Kidney (tissue), 13 donors: ENCODE measurements at regions not wholly inside any gene's neighbourhood (a gene's known extent, or its start where the extent isn't known, plus 50 kb on each side); places are given as distances from the start of the nearest gene placed in this dataset.

Source experiments
- DNase-seq, 5 donors: peaks; one replicate each; pipeline ENCODE4 v3.0.0-alpha.2; 2013 to 2020
- FAIRE-seq: peaks from 2 replicates; lab custom pipeline; 2012; peaks lifted over from hg19 to GRCh38; lab: Jason Lieb, UNC
- H3K27ac ChIP-seq, 2 donors: one replicate each; pipeline ENCODE4 v1.7.0; 2013; ENCODE audit warnings: low read depth in 2 of 2, low read length in 2 of 2, inconsistent platforms in 1 of 2
- H3K27me3 ChIP-seq: one replicate; pipeline ENCODE4 v1.7.1; 2013; ENCODE audit warnings: low read length, inconsistent platforms; ENCODE audit not compliant: control insufficient read depth, insufficient read depth
- H3K36me3 ChIP-seq, 3 donors: one replicate each; pipeline versions ENCODE4 v1.7.0 to v1.7.1; 2013; ENCODE audit warnings: low read length in 3 of 3, control low read depth in 1 of 3, inconsistent platforms in 1 of 3; ENCODE audit not compliant: insufficient read depth in 3 of 3, control insufficient read depth in 2 of 3
- H3K4me1 ChIP-seq, 3 donors: one replicate each; pipeline versions ENCODE4 v1.7.0 to v1.7.1; 2013; ENCODE audit warnings: low read length in 3 of 3, inconsistent platforms in 1 of 3, low read depth in 1 of 3; ENCODE audit not compliant: control insufficient read depth in 2 of 3, insufficient read depth in 2 of 3
- H3K4me3 ChIP-seq, 3 donors: one replicate each; pipeline versions ENCODE4 v1.7.0 to v1.8.1; 2013; ENCODE audit warnings: low read length in 3 of 3, control low read depth in 1 of 3, inconsistent platforms in 1 of 3
- H3K9ac ChIP-seq, 3 donors: one replicate each; pipeline versions ENCODE4 v1.7.0 to v1.7.1; 2013; ENCODE audit warnings: low read length in 3 of 3, control low read depth in 1 of 3, inconsistent platforms in 1 of 3
- H3K9me3 ChIP-seq, 3 donors: one replicate each; pipeline versions ENCODE4 v1.7.0 to v1.7.1; 2013; ENCODE audit warnings: low read length in 3 of 3, control low read depth in 1 of 3, inconsistent platforms in 1 of 3; ENCODE audit not compliant: control insufficient read depth in 2 of 3, insufficient read depth in 1 of 3
- intact Hi-C: fragments of 100-400 bp; cut with DNase I; formaldehyde crosslinking; loops from one replicate; pipeline ENCODE4 v1.11.1; 2022
- TF ChIP-seq, protein P1 (sequence below): IDR thresholded peaks from 3 replicates; pipeline ENCODE4 v1.5.1; 2012; ENCODE audit warnings: mild to moderate bottlenecking, moderate library complexity, borderline replicate concordance; ENCODE audit not compliant: insufficient read depth; ENCODE audit errors: extremely low read depth
- donor health status: control.
- donor health status: control.
- donor health status: control.
- donor health status: control.
- donor health status: control.
- donor health status: DM: yes; HTN: yes; CAD: no.
- donor health status: Normal renal cell carcinoma (clear cell type).

DNA sequence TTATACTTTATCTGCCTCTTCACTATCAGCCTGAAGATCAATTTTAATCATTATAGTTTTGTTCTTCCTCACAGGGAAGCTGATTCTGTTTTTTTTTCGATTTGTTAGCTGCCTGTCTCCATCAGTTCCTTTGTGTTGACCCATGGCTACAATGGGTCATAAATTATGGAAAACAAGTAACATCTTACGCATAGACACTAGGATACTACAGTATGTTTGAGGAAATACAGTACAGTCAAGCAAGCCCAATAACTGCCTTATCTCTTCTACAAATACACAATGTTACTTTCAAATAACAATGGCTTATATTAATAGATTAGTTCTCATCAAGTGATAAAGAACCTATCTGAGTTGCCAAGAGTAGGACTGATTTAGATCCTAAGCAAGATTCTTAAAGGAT, 160.5 kb upstream of the FREM1 start:
- no peaks in the 10 kb centered on the region for H3K27me3 ChIP-seq
- H3K9ac ChIP-seq, result no peak overlapping the region
- no peaks in the 10 kb centered on the region for H3K4me1 ChIP-seq
- no peaks in the 10 kb centered on the region for H3K36me3 ChIP-seq
- intact Hi-C loops, result no loop called here
- no peak for DNase-seq
- H3K4me3 ChIP-seq, result no peak overlapping the region
- no peaks in the 10 kb centered on the region for H3K9me3 ChIP-seq
- no peak overlapping the region for H3K27ac ChIP-seq
- FAIRE-seq, result no peak
- TF ChIP-seq, protein P1, sequence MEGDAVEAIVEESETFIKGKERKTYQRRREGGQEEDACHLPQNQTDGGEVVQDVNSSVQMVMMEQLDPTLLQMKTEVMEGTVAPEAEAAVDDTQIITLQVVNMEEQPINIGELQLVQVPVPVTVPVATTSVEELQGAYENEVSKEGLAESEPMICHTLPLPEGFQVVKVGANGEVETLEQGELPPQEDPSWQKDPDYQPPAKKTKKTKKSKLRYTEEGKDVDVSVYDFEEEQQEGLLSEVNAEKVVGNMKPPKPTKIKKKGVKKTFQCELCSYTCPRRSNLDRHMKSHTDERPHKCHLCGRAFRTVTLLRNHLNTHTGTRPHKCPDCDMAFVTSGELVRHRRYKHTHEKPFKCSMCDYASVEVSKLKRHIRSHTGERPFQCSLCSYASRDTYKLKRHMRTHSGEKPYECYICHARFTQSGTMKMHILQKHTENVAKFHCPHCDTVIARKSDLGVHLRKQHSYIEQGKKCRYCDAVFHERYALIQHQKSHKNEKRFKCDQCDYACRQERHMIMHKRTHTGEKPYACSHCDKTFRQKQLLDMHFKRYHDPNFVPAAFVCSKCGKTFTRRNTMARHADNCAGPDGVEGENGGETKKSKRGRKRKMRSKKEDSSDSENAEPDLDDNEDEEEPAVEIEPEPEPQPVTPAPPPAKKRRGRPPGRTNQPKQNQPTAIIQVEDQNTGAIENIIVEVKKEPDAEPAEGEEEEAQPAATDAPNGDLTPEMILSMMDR, result no peak

DNA sequence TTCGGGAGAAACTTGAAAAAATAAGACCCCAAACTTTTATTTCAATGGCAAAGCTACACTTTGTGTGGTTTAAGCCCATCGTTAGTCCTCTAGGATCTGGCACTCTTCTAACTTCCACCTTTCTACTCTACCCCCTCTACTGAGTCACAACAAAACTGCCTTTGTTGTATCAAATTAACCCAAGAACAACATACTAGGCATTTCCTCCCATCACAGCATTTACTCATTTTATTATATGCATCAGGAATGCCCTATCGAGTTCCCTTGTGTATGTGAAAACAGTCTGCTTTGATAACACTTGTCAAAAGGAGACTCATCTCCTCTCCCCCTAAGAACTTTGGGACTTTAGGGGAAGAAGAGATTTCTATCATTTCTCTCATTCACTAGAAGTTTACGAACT, 158.9 kb upstream of the FREM1 start:
- no peaks in the 10 kb centered on the region for H3K4me1 ChIP-seq
- no peak overlapping the region for H3K4me3 ChIP-seq
- H3K9me3 ChIP-seq, result no peaks in the 10 kb centered on the region
- DNase-seq (no peak), FAIRE-seq (no peak)
- TF ChIP-seq, protein P1, result no peak
- H3K27ac ChIP-seq, result no peak overlapping the region
- H3K9ac ChIP-seq, result no peak overlapping the region
- intact Hi-C loops, result no loop called here
- no peaks in the 10 kb centered on the region for H3K36me3 ChIP-seq
- H3K27me3 ChIP-seq, result no peaks in the 10 kb centered on the region

DNA sequence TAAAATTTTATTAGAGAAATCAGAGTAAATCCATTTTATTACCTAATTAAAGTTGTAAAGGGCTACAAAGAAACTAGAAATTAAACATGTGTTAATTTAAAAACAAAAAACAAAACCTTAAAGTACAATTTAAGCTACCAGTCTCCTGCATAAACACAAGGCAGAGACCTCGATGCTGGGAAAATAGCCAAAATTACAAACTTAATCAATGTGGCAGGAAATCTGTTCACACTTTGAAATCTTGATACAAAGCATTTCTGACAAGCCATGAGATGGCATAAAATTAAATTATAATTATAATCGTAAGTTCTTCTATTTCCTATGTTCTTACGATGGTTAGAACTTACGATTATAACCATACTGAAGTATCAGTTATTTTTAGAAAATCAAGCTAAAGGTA, 158.0 kb upstream of the FREM1 start:
- DNase-seq, result no peak

DNA sequence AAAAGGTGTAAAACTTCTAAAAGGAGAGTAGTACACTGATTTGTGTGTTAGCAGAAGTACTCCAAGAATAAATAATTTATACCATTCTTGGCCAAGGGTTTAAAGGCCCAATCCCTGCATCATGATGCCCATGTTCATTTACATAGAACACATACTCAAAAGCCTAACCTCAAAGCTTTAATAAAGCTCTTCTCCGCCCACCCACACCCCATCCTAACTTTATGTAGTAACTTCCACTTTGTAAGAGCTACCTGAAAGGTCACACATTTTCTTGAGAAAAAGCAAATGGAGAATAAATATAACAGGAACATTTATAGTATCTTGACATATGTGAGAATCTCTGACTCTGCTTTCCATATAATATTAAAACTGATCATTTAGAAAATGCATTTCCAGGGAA, 148.8 kb upstream of the FREM1 start:
- FAIRE-seq (no peak), DNase-seq (no peak)
- Histone ChIP-seq H3K36me3 (no peaks in the 10 kb centered on the region), H3K9ac (no peak overlapping the region), H3K27me3 (no peaks in the 10 kb centered on the region), H3K9me3 (no peaks in the 10 kb centered on the region), H3K27ac (no peak overlapping the region), H3K4me3 (no peak overlapping the region), H3K4me1 (no peaks in the 10 kb centered on the region)
- intact Hi-C loops, result no loop called here
- TF ChIP-seq, protein P1, result no peak

More for the DNA sequence above, 158.0 kb upstream of the FREM1 start:
- Histone ChIP-seq H3K4me3 (no peak overlapping the region), H3K4me1 (no peaks in the 10 kb centered on the region), H3K36me3 (no peaks in the 10 kb centered on the region), H3K27ac (no peak overlapping the region), H3K27me3 (no peaks in the 10 kb centered on the region), H3K9ac (no peak overlapping the region), H3K9me3 (no peaks in the 10 kb centered on the region)
- no peak for FAIRE-seq
- TF ChIP-seq, protein P1, result no peak
- intact Hi-C loops, result no loop called here
